A673 (cell line): ENCODE measurements at regions not wholly inside any gene's neighbourhood (a gene's known extent, or its start where the extent isn't known, plus 50 kb on each side); places are given as distances from the start of the nearest gene placed in this dataset.

ENCODE experiments used
- EZH2 ChIP-seq: fragments of 200-600 bp; sonication (generic); IDR thresholded peaks from 2 replicates; pipeline ENCODE4 v1.6.1; 2017; ENCODE audit warnings: borderline replicate concordance, low read depth, mild to moderate bottlenecking, mixed read lengths, antibody characterized with exemption, low read length; ENCODE audit not compliant: poor library complexity, severe bottlenecking
- TF ChIP-seq, protein P1 (sequence below): fragments of 300-800, 200-600 bp; sonication (generic); conservative IDR thresholded peaks from 2 replicates; pipeline ENCODE4 v1.5.1; 2017; ENCODE audit warnings: low read depth, mild to moderate bottlenecking, antibody characterized with exemption, low read length, moderate library complexity, mixed read lengths

- TF ChIP-seq, protein P1, sequence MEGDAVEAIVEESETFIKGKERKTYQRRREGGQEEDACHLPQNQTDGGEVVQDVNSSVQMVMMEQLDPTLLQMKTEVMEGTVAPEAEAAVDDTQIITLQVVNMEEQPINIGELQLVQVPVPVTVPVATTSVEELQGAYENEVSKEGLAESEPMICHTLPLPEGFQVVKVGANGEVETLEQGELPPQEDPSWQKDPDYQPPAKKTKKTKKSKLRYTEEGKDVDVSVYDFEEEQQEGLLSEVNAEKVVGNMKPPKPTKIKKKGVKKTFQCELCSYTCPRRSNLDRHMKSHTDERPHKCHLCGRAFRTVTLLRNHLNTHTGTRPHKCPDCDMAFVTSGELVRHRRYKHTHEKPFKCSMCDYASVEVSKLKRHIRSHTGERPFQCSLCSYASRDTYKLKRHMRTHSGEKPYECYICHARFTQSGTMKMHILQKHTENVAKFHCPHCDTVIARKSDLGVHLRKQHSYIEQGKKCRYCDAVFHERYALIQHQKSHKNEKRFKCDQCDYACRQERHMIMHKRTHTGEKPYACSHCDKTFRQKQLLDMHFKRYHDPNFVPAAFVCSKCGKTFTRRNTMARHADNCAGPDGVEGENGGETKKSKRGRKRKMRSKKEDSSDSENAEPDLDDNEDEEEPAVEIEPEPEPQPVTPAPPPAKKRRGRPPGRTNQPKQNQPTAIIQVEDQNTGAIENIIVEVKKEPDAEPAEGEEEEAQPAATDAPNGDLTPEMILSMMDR = no peak
- no peak for TF ChIP-seq EZH2
These were observed 93.6 kb downstream of the LIPG start for GRCh38 chr18:49655266-49656072.
